ENCODE measurements at regions not wholly inside any gene's neighbourhood (a gene's known extent, or its start where the extent isn't known, plus 50 kb on each side); places are given as distances from the start of the nearest gene placed in this dataset.

GRCh38 chr2:175755656-175756386, 246.2 kb downstream of the LNPK start:
- intact Hi-C loops (cut with DNase I) = no loop called here

DNA sequence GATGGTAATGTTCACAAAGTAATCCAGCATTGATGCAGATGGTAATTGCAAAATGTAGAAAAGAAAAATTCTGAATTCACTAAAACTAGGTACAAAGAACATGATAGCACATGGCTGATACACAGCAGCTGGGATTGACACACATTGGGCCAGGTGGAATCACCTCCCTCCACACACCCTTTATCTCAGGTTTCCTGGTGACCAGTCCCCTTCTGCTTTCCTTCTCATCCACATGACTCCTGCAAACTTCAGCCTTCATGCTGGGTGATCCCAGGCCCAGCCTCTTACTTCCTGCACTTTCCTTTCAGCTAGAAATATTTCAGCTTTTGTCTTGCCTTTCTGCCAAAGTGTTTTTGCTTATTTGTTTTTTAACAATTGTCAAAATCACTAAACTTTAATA, 246.9 kb downstream of the LNPK start:
- intact Hi-C loops (cut with DNase I) = no loop called here
- ATAC-seq (no peak), DNase-seq (no peak)
- Histone ChIP-seq H3K9me3 (ENCODE audit: control insufficient read depth, low read length) (no peaks in the 10 kb centered on the region), H3K4me1 (ENCODE audit: control insufficient read depth, insufficient read depth, low read length) (no peaks in the 10 kb centered on the region), H3K27me3 (ENCODE audit: control insufficient read depth, insufficient read depth) (peaks cover 3% of the 10 kb centered on the region), H3K27ac (ENCODE audit: low read length) (no peak overlapping the region), H3K4me3 (ENCODE audit: low read length) (no peak overlapping the region)

More at GRCh38 chr2:175755656-175756386, 246.2 kb downstream of the LNPK start:
- Histone ChIP-seq H3K4me1 (ENCODE audit: control insufficient read depth, insufficient read depth, low read length) (no peaks in the 10 kb centered on the region), H3K9me3 (ENCODE audit: control insufficient read depth, low read length) (no peaks in the 10 kb centered on the region), H3K27ac (ENCODE audit: low read length) (no peak overlapping the region), H3K4me3 (ENCODE audit: low read length) (no peak overlapping the region), H3K27me3 (ENCODE audit: control insufficient read depth, insufficient read depth) (peaks cover 3% of the 10 kb centered on the region)
- ATAC-seq (no peak), DNase-seq (no peak)
- WGBS = 55% methylated on average over 4 of the region's 4 CpGs

DNA sequence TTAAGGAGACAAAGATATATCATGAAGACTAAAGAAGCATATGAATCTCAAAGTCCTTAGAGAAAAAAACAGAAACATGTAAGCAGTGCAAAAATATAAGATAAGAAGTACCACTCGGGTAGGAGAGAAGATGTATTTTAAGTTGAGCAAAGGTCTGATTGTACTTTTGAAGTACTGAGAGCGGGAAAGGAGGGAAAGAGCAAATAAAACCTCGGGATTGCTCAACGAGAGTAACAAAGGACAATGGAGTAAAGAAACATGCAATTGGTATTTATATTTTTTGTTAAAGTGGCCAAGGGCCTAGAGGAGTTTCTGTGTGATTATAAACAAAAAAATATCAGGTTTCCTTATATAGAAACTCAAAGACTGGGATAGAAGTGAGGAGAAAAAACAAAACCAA, 251.9 kb downstream of the LNPK start:
- H3K27me3 ChIP-seq (ENCODE audit: control insufficient read depth, insufficient read depth) = peaks cover 3% of the 10 kb centered on the region
- H3K27ac ChIP-seq (ENCODE audit: low read length) = no peak overlapping the region
- ATAC-seq (no peak), DNase-seq (no peak)
- intact Hi-C loops (cut with DNase I) = no loop called here
- no peaks in the 10 kb centered on the region for H3K4me1 ChIP-seq (ENCODE audit: control insufficient read depth, insufficient read depth, low read length)
- WGBS = 66% methylated on average over 4 of the region's 4 CpGs
- no peak overlapping the region for H3K4me3 ChIP-seq (ENCODE audit: low read length)
- H3K9me3 ChIP-seq (ENCODE audit: control insufficient read depth, low read length) = no peaks in the 10 kb centered on the region

GRCh38 chr2:175745911-175746310, 256.2 kb downstream of the LNPK start:
- Histone ChIP-seq H3K9me3 (ENCODE audit: control insufficient read depth, low read length) (no peaks in the 10 kb centered on the region), H3K27me3 (ENCODE audit: control insufficient read depth, insufficient read depth) (no peaks in the 10 kb centered on the region), H3K4me1 (ENCODE audit: control insufficient read depth, insufficient read depth, low read length) (no peaks in the 10 kb centered on the region), H3K27ac (ENCODE audit: low read length) (no peak overlapping the region), H3K4me3 (ENCODE audit: low read length) (no peak overlapping the region)
- no peak for ATAC-seq
- intact Hi-C loops (cut with DNase I) = no loop called here
- DNase-seq = no peak
- WGBS = 0% methylated on average over 1 of the region's 1 CpG

- Histone ChIP-seq H3K4me3 (ENCODE audit: low read length) (no peak overlapping the region), H3K9me3 (ENCODE audit: control insufficient read depth, low read length) (no peaks in the 10 kb centered on the region), H3K4me1 (ENCODE audit: control insufficient read depth, insufficient read depth, low read length) (no peaks in the 10 kb centered on the region), H3K27ac (ENCODE audit: low read length) (no peak overlapping the region), H3K27me3 (ENCODE audit: control insufficient read depth, insufficient read depth) (no peaks in the 10 kb centered on the region)
- 56% methylated on average over 8 of the region's 8 CpGs for WGBS
- ATAC-seq (no peak), DNase-seq (no peak)
- intact Hi-C loops (cut with DNase I) = no loop called here
Measured at GRCh38 chr2:175744000-175744399, 258.1 kb downstream of the LNPK start.

GRCh38 chr2:175743011-175743410, 259.1 kb downstream of the LNPK start:
- Histone ChIP-seq H3K4me3 (ENCODE audit: low read length) (no peak overlapping the region), H3K4me1 (ENCODE audit: control insufficient read depth, insufficient read depth, low read length) (no peaks in the 10 kb centered on the region), H3K9me3 (ENCODE audit: control insufficient read depth, low read length) (no peaks in the 10 kb centered on the region), H3K27me3 (ENCODE audit: control insufficient read depth, insufficient read depth) (no peaks in the 10 kb centered on the region), H3K27ac (ENCODE audit: low read length) (no peak overlapping the region)
- ATAC-seq (no peak), DNase-seq (no peak)
- intact Hi-C loops (cut with DNase I) = no loop called here
- WGBS = 24% methylated on average over 1 of the region's 1 CpG

GRCh38 chr2:175742367-175742766, 259.7 kb downstream of the LNPK start:
- no peaks in the 10 kb centered on the region for H3K27me3 ChIP-seq (ENCODE audit: control insufficient read depth, insufficient read depth)
- ATAC-seq = no peak
- no peak overlapping the region for H3K4me3 ChIP-seq (ENCODE audit: low read length)
- no peak overlapping the region for H3K27ac ChIP-seq (ENCODE audit: low read length)
- no peaks in the 10 kb centered on the region for H3K4me1 ChIP-seq (ENCODE audit: control insufficient read depth, insufficient read depth, low read length)
- intact Hi-C loops (cut with DNase I) = no loop called here
- 79% methylated on average over 3 of the region's 3 CpGs for WGBS
- H3K9me3 ChIP-seq (ENCODE audit: control insufficient read depth, low read length) = no peaks in the 10 kb centered on the region
- no peak for DNase-seq

DNA sequence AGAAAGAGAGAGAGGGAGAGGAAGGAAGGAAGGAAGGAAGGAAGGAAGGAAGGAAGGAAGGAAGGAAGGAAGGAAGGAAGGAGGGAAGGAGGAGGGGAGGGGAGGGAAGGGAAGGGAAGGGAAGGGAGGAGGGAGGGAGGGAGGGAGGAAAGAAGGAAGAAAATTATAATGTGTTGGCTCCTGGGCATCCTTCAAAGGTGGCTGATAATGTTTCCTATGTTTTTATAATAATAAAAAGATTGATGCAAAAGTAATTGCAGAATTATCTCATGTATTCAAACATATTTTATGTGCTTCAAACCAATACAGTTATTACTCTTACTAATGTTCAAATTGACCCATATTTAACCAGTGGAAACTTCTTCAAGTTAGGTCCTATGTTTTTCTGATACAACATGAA, 260.9 kb downstream of the LNPK start:
- H3K4me1 ChIP-seq (ENCODE audit: control insufficient read depth, insufficient read depth, low read length) = no peaks in the 10 kb centered on the region
- no peaks in the 10 kb centered on the region for H3K27me3 ChIP-seq (ENCODE audit: control insufficient read depth, insufficient read depth)
- intact Hi-C loops (cut with DNase I) = no loop called here
- no peak overlapping the region for H3K4me3 ChIP-seq (ENCODE audit: low read length)
- no peaks in the 10 kb centered on the region for H3K9me3 ChIP-seq (ENCODE audit: control insufficient read depth, low read length)
- ATAC-seq = no peak
- no peak overlapping the region for H3K27ac ChIP-seq (ENCODE audit: low read length)
- no peak for DNase-seq

GRCh38 chr2:175737722-175738361, 264.2 kb downstream of the LNPK start:
- WGBS = 67% methylated on average over 3 of the region's 3 CpGs
- DNase-seq = no peak
- no peak for ATAC-seq
- Histone ChIP-seq H3K4me3 (ENCODE audit: low read length) (no peak overlapping the region), H3K9me3 (ENCODE audit: control insufficient read depth, low read length) (no peaks in the 10 kb centered on the region), H3K27ac (ENCODE audit: low read length) (no peak overlapping the region), H3K4me1 (ENCODE audit: control insufficient read depth, insufficient read depth, low read length) (no peaks in the 10 kb centered on the region), H3K27me3 (ENCODE audit: control insufficient read depth, insufficient read depth) (no peaks in the 10 kb centered on the region)
- intact Hi-C loops (cut with DNase I) = no loop called here

- DNase-seq (peak in 1 of 3 donors; percentile 41), ATAC-seq (no peak)
- Histone ChIP-seq H3K9me3 (ENCODE audit: control insufficient read depth, low read length) (peaks cover 2% of the 10 kb centered on the region), H3K4me3 (ENCODE audit: low read length) (no peak overlapping the region), H3K4me1 (ENCODE audit: control insufficient read depth, insufficient read depth, low read length) (no peaks in the 10 kb centered on the region), H3K27ac (ENCODE audit: low read length) (no peak overlapping the region), H3K27me3 (ENCODE audit: control insufficient read depth, insufficient read depth) (no peaks in the 10 kb centered on the region)
- intact Hi-C loops (cut with DNase I) = no loop called here
- 64% methylated on average over 5 of the region's 5 CpGs for WGBS
Measured at GRCh38 chr2:175734686-175735085, 267.4 kb downstream of the LNPK start.

DNA sequence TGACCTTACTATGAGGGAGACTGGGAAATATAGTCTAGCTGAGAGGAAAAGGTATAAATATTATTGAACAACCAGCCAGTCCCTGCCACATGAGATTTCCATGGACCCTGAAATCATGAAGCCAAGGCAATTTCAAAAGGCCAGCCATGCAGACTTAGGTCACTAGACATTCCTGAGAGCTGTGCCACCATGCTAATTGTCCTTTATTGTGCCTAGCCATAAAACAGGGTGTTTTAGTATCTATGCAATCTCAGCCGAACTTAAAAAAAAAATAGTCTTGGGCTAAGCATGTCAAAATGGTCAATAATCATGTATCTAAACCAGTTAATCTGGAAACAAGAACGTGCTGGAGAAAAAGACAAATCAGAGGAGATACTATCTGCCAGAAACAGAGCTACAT, 269.5 kb downstream of the LNPK start:
- Histone ChIP-seq H3K9me3 (ENCODE audit: control insufficient read depth, low read length) (peaks cover 2% of the 10 kb centered on the region), H3K27ac (ENCODE audit: low read length) (no peak overlapping the region), H3K4me3 (ENCODE audit: low read length) (no peak overlapping the region), H3K27me3 (ENCODE audit: control insufficient read depth, insufficient read depth) (no peaks in the 10 kb centered on the region), H3K4me1 (ENCODE audit: control insufficient read depth, insufficient read depth, low read length) (no peaks in the 10 kb centered on the region)
- intact Hi-C loops (cut with DNase I) = no loop called here
- 68% methylated on average over 2 of the region's 2 CpGs for WGBS
- no peak for DNase-seq
- ATAC-seq = no peak

DNA sequence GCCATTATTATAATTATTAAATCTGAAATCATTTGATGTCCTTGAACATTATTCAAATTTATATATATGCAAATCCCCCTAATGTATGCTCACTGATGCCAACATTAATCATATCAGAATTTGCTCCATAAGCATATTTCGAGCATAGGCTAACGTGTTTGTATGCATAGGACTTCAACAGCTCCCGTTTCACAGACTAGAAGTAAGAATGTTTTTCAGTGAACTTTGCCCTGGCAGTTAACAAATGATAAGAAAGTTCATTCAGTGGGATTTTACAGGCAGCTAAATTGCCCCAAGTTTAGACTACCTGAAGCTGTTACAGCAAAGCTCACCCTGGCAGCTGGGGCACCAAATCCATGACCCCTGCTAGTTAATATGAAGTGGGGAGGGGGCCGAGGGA, 272.0 kb downstream of the LNPK start:
- ATAC-seq = no peak
- Histone ChIP-seq H3K9me3 (ENCODE audit: control insufficient read depth, low read length) (peaks cover 2% of the 10 kb centered on the region), H3K27ac (ENCODE audit: low read length) (no peak overlapping the region), H3K4me3 (ENCODE audit: low read length) (no peak overlapping the region), H3K27me3 (ENCODE audit: control insufficient read depth, insufficient read depth) (no peaks in the 10 kb centered on the region), H3K4me1 (ENCODE audit: control insufficient read depth, insufficient read depth, low read length) (no peaks in the 10 kb centered on the region)
- no peak for DNase-seq
- intact Hi-C loops (cut with DNase I) = no loop called here
- WGBS = 37% methylated on average over 4 of the region's 4 CpGs
